GM21529 (cell line): ENCODE measurements at regions not wholly inside any gene's neighbourhood (a gene's known extent, or its start where the extent isn't known, plus 50 kb on each side); places are given as distances from the start of the nearest gene placed in this dataset.
A peak's percentile ranks its signal among the peaks of the same experiment; 100 is the strongest.
"Not testable (repeated sequence)": the region's sequence is repeated elsewhere in the genome, so short reads cannot be mapped to it uniquely, and the experiment has no call there.

Source experiments
- ATAC-seq: cut with Tn5 transposase; IDR thresholded peaks from one replicate; pipeline ENCODE4 v1.9.1; 2021; ENCODE audit not compliant: unreplicated experiment

DNA sequence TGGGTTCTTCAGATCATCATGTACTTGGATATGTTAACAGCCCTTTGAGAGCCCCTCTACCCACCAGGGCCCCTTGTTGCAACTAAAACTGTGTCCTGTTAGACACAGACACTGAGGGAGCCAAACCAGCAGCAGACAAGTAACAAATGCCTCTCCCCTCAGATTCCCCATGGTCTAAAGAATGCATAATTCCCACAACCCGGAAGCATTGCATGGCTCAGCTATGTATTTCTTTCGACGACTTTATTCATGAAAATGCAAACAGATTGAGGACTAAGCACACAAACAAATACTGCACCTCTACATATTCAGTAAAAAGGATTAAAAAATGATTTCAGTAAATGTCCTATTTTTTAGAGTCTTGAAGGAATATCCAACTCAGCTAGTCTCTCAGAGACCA lies 70.1 kb upstream of the HECW1 start:
- no peak for ATAC-seq

DNA sequence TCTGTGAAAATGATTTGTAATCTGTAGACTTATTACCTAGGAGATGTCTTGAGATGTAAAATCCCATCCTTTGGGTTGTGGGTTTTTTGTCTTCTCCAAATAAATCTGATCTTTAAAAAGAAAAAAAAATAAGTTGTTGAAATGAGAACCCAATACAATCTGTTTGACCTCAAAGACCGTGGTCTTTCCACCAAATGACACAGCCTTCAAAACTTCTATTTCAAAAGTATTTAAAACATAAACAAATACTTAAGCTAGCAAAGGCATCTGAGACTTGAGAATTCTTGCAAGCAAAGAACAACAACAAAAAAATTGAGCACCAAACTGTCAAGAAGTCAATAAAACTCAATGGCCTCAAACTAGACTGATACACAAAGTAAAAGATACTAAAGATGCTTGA lies 67.9 kb upstream of the HECW1 start:
- ATAC-seq: no peak

DNA sequence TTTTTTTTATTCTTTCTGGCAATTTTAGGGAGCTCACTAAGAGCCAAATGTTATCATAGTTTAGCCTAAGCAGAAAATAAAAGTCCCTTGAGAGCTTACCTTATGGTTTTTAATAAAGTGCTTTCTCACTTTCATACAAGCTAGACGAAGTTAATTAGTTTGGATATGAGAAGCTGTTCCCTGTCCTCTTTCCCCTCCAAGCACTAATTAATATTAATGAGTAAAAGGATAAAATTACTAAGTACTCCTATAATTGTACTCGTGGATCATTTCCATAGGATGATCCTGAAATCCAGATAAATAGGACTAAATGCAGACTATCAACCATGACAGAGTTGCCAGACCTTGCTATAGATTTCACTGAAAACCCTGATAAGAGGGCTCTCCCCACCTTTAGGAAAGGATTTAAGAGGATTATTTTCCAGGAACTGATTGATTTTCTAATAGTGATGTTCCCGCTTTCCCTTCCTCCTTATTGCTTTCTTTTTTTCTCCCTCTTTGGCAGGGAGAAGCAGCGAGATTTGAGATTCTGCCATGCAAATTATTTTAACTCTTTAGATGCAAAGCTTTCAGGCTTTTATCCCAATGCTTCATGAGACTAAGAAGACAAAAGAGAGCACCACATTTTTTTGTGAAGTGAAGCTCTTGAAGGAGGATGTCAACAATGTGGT lies 58.3 kb upstream of the HECW1 start:
- no peak for ATAC-seq

DNA sequence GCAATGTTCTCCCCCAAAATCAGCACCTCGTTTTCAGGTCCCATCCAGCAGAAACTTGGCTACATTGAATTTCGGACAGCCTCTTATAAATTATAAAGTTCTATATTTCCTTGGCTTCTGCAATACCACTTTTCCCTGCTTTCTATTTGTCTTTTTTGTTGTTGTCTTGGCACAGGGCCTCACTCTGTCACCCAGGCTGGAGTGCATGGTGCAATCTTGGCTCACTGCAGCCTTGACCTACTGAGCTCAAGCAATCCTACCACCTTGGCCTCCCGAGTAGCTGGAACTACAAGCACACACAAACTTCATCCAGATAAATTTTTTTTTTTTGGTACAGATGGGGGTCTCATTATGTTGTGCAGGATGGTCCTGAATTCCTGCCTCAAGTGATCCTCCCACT lies 55.3 kb upstream of the HECW1 start:
- ATAC-seq: no peak

DNA sequence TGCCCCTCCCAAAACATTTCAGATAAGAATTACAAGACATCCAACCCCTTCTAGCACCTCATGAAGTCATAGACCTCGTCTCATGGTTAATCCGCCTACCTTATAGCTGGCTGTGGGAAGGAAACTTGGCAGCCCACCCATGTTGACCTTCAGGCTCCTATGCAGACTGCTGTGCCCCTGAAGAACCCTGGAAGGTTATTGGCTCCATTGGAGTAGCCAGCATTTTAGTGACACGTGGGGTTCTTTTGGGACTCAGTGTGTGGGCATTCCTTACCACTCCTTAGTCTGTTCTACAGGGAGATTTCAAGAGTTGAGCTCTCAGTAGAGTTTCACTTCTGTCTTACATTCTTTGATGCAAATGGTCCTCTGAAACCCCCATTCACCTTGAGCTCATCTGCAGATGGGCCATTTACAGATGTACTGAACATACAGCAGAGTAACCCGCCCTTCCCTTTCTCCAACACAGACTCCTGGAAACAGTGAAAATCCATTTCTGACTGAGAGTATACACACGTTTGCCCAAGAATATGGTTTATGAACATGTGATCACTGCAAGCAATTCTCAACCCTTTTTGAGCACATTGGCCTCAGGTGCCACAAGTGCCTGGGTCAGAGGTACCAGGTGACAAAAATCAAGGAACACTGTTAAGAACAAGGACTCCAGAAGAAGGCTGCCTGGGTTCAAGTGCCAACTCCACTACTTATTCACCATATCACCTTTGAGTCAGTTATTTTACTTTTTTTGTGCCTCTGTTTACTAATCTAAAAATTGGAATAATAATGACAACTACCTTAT lies 54.0 kb upstream of the HECW1 start:
- peak; percentile 65 for ATAC-seq

DNA sequence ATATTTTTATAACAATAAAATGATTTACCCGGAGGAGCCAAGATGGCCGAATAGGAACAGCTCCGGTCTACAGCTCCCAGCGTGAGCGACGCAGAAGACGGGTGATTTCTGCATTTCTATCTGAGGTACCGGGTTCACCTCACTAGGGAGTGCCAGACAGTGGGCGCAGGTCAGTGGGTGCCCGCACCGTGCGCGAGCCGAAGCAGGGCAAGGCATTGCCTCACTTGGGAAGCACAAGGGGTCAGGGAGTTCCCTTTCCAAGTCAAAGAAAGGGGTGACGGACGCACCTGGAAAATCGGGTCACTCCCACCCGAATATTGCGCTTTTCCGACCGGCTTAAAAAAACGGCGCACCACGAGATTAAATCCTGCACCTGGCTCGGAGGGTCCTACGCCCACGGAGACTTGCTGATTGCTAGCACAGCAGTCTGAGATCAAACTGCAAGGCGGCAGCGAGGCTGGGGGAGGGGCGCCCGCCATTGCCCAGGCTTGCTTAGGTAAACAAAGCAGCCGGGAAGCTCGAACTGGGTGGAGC lies 53.3 kb upstream of the HECW1 start:
- not testable (repeated sequence) for ATAC-seq
